Astrocyte (in vitro differentiated cells and primary cell): ENCODE measurements at regions not wholly inside any gene's neighbourhood (a gene's known extent, or its start where the extent isn't known, plus 50 kb on each side); places are given as distances from the start of the nearest gene placed in this dataset.

Experiments
- DNase-seq: peaks from one replicate; pipeline ENCODE4 v3.0.0-alpha.2; 2010; ENCODE audit warnings: low read depth
- FAIRE-seq: peaks from 2 replicates; lab custom pipeline; 2011; peaks lifted over from hg19 to GRCh38; lab: Jason Lieb, UNC
- H2AFZ ChIP-seq: 2 replicates; pipeline ENCODE4 v1.6.0; 2012; ENCODE audit warnings: low read depth, low read length, inconsistent platforms
- H3K27ac ChIP-seq: 2 replicates; pipeline ENCODE4 v1.5.1; 2011; ENCODE audit warnings: low read depth, low read length, inconsistent platforms
- H3K27me3 ChIP-seq: 2 replicates; pipeline ENCODE4 v1.6.0; 2011; ENCODE audit warnings: low read length, inconsistent platforms; ENCODE audit not compliant: insufficient read depth
- H3K36me3 ChIP-seq: 2 replicates; pipeline ENCODE4 v1.5.1; 2011; ENCODE audit warnings: low read length, inconsistent platforms; ENCODE audit not compliant: insufficient read depth
- H3K4me1 ChIP-seq: 2 replicates; pipeline ENCODE4 v1.5.1; 2011; ENCODE audit warnings: low read length, inconsistent platforms; ENCODE audit not compliant: insufficient read depth
- H3K4me2 ChIP-seq: 2 replicates; pipeline ENCODE4 v1.6.0; 2012; ENCODE audit warnings: low read length, inconsistent platforms
- H3K4me3 ChIP-seq: 2 replicates; pipeline ENCODE4 v1.5.1; 2011; ENCODE audit warnings: low read depth, mild to moderate bottlenecking, low read length, inconsistent platforms; ENCODE audit not compliant: insufficient read depth
- H3K79me2 ChIP-seq: 2 replicates; pipeline ENCODE4 v1.6.0; 2012; ENCODE audit warnings: mild to moderate bottlenecking, low read length, inconsistent platforms; ENCODE audit not compliant: insufficient read depth
- H3K9ac ChIP-seq: 2 replicates; pipeline ENCODE4 v1.6.0; 2012; ENCODE audit warnings: mild to moderate bottlenecking, low read length, inconsistent platforms
- H3K9me3 ChIP-seq: 2 replicates; pipeline ENCODE4 v1.5.1; 2012; ENCODE audit warnings: low read depth, mild to moderate bottlenecking, low read length, inconsistent platforms; ENCODE audit not compliant: insufficient read depth
- H4K20me1 ChIP-seq: 2 replicates; pipeline ENCODE4 v1.6.0; 2012; ENCODE audit warnings: low read length, inconsistent platforms; ENCODE audit not compliant: insufficient read depth
- H3K27ac Mint-ChIP-seq: one replicate; pipeline ENCODE4 v1.8.0; 2021; ENCODE audit warnings: mild to moderate bottlenecking, mixed read lengths; ENCODE audit not compliant: unreplicated experiment
- H3K27me3 Mint-ChIP-seq: one replicate; pipeline ENCODE4 v1.8.0; 2021; ENCODE audit warnings: low read depth, mixed read lengths; ENCODE audit not compliant: unreplicated experiment
- H3K36me3 Mint-ChIP-seq: one replicate; pipeline ENCODE4 v1.8.0; 2021; ENCODE audit warnings: low read depth, mixed read lengths; ENCODE audit not compliant: unreplicated experiment
- H3K4me1 Mint-ChIP-seq: one replicate; pipeline ENCODE4 v1.8.0; 2021; ENCODE audit warnings: low read depth, mixed read lengths; ENCODE audit not compliant: unreplicated experiment
- H3K4me3 Mint-ChIP-seq: one replicate; pipeline ENCODE4 v1.8.0; 2021; ENCODE audit warnings: mild to moderate bottlenecking, moderate library complexity, mixed read lengths; ENCODE audit not compliant: unreplicated experiment
- H3K9me3 Mint-ChIP-seq: one replicate; pipeline ENCODE4 v1.8.0; 2021; ENCODE audit warnings: mild to moderate bottlenecking, mixed read lengths; ENCODE audit not compliant: unreplicated experiment
- EZH2 ChIP-seq: IDR thresholded peaks from 2 replicates; pipeline ENCODE4 v1.6.1; 2012; ENCODE audit warnings: mild to moderate bottlenecking, low read length, inconsistent platforms; ENCODE audit not compliant: insufficient read depth
- TF ChIP-seq, protein P1 (sequence below): IDR thresholded peaks from 2 replicates; pipeline ENCODE4 v1.5.1; 2011; ENCODE audit warnings: low read depth, mild to moderate bottlenecking, inconsistent platforms, low read length, moderate library complexity; ENCODE audit not compliant: insufficient read depth

DNA sequence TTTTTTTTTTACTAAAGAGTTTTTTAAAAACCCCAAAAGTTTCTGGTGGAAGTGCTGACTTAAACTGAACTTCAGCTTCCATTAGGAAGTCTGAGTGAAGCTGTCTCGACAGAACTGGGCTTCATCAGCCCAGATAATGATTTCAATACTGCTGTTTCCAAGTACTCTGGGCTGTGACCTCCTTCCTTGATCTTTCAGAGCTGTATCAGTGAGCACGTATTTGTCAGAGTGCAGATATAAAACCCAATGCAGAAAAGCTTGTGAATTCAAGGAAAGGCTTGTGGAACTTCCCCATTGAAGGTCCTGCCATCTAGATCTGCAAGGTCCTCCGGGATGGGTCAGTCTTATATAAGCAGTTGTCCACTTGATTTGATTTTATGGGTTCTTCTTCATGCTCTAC, 50.1 kb upstream of the RGS21 start:
- Histone ChIP-seq H3K79me2 (no peaks in the 10 kb centered on the region), H3K4me2 (no peak overlapping the region), H3K4me1 (peaks cover 4% of the 10 kb centered on the region), H3K9ac (no peak overlapping the region), H3K4me3 (no peak overlapping the region), H3K27ac (no peak overlapping the region), H4K20me1 (no peaks in the 10 kb centered on the region), H3K9me3 (no peaks in the 10 kb centered on the region), H3K27me3 (no peaks in the 10 kb centered on the region), H3K36me3 (no peaks in the 10 kb centered on the region), H2AFZ (no peak overlapping the region)
- Mint-ChIP-seq H3K9me3 (no peaks in the 10 kb centered on the region), H3K27ac (no peak overlapping the region), H3K4me3 (no peak overlapping the region), H3K36me3 (no peaks in the 10 kb centered on the region), H3K27me3 (no peaks in the 10 kb centered on the region), H3K4me1 (peaks cover 5% of the 10 kb centered on the region)
- no peak for DNase-seq
- no peak for FAIRE-seq
- no peak for TF ChIP-seq EZH2
- TF ChIP-seq, protein P1, sequence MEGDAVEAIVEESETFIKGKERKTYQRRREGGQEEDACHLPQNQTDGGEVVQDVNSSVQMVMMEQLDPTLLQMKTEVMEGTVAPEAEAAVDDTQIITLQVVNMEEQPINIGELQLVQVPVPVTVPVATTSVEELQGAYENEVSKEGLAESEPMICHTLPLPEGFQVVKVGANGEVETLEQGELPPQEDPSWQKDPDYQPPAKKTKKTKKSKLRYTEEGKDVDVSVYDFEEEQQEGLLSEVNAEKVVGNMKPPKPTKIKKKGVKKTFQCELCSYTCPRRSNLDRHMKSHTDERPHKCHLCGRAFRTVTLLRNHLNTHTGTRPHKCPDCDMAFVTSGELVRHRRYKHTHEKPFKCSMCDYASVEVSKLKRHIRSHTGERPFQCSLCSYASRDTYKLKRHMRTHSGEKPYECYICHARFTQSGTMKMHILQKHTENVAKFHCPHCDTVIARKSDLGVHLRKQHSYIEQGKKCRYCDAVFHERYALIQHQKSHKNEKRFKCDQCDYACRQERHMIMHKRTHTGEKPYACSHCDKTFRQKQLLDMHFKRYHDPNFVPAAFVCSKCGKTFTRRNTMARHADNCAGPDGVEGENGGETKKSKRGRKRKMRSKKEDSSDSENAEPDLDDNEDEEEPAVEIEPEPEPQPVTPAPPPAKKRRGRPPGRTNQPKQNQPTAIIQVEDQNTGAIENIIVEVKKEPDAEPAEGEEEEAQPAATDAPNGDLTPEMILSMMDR: no peak
